ENCODE measurements at regions not wholly inside any gene's neighbourhood (a gene's known extent, or its start where the extent isn't known, plus 50 kb on each side); places are given as distances from the start of the nearest gene placed in this dataset.

DNA sequence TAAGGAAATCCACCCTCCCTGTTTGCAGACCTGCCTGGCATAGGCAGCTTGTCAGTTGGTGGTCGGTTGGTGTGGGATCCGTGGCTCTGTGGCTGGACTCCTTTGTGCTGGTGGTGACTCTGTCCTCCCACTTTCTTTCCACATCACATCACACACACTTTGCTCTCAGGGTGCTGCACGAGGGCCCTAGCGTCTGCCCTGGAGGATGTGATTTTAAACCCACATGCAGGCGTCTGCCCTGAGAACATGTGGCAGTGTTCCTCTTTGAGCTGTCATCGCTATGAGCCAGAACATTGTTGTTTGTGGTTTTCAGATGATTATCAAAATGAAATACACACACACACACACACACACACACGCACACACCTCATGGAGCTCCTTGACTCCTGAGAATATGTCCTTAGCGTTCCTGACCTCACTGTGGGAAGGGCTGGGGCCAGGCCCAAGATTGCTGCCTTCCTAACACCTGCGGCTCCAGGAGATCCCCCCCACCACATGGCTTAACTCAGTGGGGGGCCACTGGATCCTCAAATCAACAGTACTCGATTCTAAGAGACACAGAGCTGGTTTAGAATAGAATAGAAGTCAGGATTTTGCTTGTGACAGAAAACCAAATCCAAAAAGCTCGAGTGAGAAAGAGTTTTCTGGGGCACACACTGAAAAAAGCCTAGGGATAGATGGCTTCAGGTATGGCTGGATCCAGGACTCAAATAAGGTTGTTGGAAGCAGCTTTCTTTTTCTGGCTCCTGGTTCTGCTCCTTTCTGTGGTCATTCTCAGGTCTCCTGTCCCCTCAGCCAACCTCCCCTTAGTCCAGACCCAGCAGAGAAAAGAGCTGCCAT is 54.8 kb downstream of the RTP5 start:
- no peak for DNase-seq (ENCODE audit: low spot score)

DNA sequence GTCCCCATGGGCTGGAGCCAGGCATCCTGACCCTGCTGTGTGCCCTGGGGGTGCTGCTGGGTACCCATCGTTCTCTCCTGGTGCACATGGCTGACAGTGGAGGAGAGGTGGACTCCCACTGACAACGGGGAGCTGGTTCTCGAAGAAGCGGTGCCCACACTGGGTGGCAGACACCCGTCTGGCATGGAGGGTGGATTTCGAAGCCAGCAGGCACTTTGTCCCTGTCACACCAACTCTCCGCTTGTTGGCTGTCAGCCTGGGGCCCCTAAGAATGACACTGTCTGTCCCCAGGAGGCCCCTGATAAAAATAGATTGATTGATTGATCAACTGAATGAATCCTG is 55.4 kb downstream of the RTP5 start:
- no peak for DNase-seq (ENCODE audit: low spot score)

DNA sequence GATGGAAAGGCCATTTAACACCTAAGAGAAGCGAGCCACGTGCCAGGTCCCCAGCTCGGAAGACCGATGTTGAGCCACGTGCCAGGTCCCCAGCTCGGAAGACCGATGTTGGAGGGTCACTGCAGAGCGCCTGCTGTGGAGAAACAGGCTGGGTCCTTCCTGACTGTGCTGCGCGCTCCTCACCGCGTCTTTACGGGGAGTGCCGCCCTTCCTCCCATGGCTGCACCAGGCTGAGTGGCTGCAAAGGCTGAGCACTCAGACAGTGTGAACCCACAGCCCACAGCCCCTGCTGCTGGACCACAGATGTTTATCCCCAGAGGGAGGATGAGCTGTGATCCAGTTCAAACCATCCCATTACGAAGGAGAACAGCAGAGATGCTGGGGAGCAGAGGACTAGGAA is 55.7 kb downstream of the RTP5 start:
- DNase-seq (ENCODE audit: low spot score): no peak

- DNase-seq (ENCODE audit: low spot score): no peak
These were observed 56.4 kb downstream of the RTP5 start for GRCh38 chr2:241925821-241926441.

- DNase-seq (ENCODE audit: low spot score): no peak
These were observed 57.2 kb downstream of the RTP5 start for GRCh38 chr2:241926541-241927311.

DNA sequence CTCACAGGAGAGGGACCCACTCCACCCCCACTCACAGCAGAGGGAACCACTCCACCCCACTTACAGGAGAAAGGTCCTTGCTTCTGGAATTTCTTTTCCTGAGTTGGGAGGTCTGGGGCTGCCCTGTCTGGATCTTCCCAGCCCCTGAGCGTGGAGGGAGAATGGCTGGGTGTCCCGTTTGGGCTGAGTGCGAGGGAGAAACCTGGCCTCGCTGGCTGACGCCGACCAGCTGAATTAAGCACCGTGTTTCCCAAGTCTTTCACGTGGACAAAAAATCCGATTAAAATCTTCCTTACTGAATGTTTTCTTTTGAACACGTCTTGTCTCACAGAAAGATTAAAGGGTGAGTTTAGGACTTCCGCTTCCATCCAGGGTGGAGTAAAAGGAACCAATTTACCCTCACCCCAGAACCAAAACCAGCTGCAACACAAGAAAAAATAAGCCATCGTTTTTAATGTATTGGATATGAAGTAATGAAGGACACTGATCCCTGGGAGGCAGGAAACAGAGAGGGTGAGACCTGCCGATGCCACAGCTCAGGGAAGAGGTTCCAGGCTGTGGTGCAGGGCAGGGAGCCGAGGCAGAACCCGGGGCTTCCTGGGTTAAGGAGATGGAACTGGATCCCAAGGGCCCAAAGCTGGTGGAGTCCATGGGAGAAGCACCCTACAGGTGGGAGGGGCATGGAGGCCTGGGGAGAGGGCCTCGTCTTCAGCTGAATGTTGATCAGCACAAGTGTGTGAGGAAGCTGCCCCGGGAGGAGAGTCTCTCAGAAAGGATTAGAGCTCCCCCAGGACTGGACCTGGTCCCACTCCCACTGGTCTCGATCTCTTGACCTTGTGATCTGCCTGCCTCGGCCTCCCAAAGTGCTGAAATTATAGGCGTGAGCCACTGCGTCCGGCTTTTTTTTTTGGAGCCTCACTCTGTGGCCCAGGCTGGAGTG is 60.3 kb downstream of the RTP5 start:
- no peak for DNase-seq (ENCODE audit: low spot score)

DNA sequence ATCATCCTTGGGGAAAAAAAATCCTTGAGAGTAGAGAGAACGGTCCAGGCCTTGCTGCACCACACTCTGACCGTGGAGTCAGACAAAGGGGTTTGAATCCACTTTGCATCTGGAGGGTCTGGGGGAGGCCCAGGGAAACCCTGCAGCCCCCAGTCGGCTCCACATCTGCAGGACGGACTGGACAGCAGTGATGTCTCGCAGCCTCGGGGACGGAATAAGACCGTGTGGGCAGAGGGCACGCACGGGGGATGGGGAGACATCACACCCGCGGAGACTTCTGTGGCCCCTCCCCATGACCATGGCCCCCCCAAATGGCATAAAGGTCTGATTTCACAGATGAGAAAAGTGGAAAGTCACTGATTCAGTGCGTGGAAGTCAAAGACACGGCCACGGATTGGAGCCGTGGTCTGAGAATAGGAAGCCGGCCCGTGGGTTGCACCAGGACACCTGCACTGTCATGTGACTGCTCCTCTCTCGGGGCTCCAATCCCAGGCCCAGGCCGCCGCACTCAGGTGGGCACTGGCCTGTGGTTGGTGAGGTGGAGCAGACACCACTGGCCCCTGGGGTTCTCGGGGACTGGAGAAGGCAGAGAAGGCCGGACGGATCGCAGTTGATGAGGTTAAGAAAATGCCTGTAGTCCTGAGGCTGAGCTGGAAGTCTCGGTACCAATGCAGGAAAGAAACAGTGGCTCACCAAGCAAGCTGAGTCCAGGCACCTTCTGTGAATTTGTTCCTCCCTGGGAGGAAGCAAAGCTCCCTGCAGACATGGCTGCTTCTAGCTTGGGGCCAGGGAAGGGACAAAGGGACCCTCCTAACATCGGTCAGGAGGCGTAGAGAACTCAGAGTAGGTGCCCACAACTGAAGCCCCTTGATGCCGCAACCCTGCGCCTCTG is 61.8 kb downstream of the RTP5 start:
- no peak for DNase-seq (ENCODE audit: low spot score)

GRCh38 chr2:241931976-241932898 is 62.7 kb downstream of the RTP5 start:
- DNase-seq (ENCODE audit: low spot score): no peak

DNA sequence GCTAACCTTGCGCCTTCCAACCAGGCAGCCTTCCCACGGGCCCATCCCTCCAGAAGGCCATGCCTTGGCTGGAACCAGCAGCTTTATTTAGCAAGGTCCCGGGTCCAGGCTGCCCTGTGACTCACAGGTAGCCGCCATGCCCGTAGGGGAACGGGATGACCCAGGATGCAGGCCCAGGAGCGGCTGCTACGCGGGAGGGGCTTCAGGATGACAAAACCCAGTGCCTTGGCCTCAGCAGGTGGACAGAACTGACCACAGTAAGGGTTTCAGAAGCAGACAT is 63.3 kb downstream of the RTP5 start:
- DNase-seq (ENCODE audit: low spot score): no peak

DNA sequence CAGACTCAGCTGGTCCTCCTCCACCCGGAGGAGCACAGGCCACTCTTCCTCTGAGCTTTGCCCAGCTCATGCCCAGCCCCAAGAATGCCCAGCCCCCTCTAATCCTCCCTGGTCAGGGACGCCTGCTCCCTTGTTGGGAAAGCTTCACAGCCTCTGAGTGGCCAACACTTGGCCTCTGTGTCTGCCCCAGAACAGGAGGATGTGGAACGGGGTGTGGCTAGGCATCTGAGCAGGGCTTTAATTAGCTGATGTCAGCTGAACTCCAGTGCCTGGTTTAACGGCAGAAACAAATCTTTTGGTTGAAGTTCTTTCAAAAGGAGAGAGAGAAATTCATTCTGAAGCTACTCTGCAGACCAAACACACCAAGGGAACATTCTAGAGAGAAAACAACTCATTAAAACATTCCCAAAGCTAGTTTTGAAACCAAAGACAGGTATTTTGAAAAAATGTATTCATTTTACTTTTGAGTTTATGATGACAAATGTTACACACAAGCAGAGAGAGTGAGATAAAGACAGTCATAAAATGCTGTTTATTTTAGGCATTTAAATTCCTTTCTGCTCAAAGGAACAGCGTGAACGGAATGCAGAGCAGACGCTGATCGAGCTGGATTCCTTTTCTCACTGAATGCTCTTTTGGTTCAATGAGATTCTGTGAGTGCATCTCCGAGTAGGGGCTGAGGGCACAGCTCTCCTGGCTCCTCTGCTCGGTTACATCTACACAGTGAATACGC is 63.8 kb downstream of the RTP5 start:
- no peak for DNase-seq (ENCODE audit: low spot score)

- no peak for DNase-seq (ENCODE audit: low spot score)
These were observed 65.8 kb downstream of the RTP5 start for GRCh38 chr2:241935314-241935713.

- no peak for DNase-seq (ENCODE audit: low spot score)
These were observed 66.2 kb downstream of the RTP5 start for GRCh38 chr2:241935774-241936173.

GRCh38 chr2:241936457-241937133 is 67.1 kb downstream of the RTP5 start:
- no peak for DNase-seq (ENCODE audit: low spot score)

DNA sequence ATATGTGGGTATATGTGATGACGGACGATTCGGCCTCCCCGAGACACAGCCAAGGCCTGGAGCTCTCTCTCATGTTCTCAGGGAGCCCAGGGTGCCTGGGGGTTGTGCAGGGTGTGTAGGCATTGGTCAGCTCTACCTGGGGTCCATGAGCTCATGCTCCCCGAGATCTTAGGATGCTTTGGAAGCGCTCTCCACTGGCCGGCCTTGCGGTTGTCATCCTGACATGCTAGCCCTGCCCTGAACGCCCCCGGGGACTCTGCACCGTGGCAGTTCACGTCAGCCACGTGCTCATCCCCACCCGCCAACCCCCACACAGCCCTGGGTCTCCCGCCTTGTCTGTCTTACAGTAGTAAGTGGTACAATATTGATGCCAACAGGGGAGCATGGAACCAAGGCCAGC is 67.8 kb downstream of the RTP5 start:
- DNase-seq (ENCODE audit: low spot score): no peak

DNA sequence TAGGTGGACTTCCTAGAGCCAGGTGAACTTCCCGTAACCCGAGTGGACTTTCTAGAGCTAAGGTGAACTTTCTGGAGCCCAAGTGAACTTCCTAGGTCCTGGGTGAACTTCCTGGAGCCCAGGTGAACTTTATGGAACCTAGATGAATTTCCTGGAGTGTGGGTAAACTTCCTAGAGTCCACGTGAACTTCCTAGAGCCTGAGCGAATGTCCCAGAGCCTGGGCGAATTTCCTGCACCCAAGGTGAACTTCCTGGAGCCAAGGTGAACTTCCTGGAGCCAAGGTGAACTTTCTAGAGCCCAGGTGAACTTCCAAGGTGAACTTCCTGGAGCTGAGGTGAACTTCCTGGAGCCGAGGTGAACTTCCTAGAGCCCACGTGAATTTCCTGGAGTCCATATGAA is 70.0 kb downstream of the RTP5 start:
- DNase-seq (ENCODE audit: low spot score): no peak

- DNase-seq (ENCODE audit: low spot score): no peak
These were observed 70.8 kb downstream of the RTP5 start for GRCh38 chr2:241940329-241940728.

DNA sequence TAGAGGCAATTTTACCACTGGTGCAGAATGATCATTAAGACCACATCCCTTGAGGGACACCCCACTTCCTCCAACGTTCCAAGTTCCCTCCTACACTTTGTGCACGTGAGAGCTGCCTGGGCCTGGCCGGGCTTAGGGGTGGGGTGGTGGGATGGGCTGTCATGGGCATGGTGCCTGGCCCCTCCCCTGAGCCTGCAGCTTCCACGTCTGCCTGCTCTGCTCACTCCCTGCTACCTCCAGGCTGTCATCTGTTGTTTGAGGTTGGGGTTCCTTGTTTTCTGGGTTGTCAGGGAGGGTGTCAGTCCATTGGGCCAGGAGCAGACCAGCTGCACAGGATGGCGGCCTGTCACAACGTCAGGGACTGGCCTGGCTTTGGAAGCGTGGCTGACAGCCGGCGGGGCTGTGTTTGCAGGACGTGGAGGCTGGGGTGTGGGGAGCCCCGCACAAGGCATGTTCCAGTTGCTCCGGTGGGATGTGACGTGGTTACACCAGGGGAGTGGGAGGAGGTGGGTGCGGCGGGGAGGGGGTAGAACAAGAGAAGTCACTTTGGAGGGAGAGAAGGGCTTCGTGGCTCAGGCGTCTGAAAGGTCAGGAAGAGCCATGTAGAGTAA is 72.3 kb downstream of the RTP5 start:
- DNase-seq (ENCODE audit: low spot score): no peak

DNA sequence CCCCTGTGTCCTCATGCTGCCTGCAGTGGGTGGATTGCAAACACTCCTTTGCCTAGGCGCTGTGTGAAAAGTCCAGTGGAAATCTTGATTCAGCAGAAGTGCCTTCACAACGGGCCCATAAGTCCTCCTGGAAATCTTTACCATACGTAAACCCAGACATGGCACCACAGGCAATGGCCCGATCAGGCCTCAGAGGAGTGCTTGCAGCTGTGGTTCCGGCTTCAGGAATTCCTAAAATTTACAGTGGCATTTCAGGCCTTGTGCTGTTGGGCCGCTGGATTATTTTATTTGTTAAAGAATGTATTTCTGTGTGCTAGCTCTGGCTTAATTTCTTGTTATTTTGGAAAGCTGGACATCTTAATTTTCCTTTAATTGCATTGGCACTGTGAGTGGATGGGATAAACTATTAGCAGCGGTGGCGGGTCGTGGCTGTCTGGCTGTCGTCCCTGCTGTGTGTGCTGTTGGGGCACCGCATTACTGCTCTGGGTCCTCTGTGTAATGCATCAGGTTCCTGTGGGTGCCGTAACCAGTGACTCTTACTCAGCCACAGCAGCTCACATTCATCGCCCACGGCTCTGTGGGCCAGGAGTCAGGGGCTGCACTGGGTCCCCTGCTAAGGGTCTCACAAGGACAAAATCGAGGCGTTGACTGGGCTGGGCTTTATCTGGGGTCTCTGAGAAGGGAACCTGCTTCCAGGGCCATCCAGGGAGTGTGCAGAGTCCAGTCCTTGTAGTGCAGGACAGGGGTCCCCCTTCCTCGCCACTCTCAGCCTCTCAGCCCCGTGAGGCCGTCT is 73.1 kb downstream of the RTP5 start:
- DNase-seq (ENCODE audit: low spot score): no peak

Measured in ecto neural progenitor cell (in vitro differentiated cells).